ENCODE measurements at regions not wholly inside any gene's neighbourhood (a gene's known extent, or its start where the extent isn't known, plus 50 kb on each side); places are given as distances from the start of the nearest gene placed in this dataset.
"Not testable (repeated sequence)": the region's sequence is repeated elsewhere in the genome, so short reads cannot be mapped to it uniquely, and the experiment has no call there.

- not testable (repeated sequence) for DNase-seq (ENCODE audit: extremely low read depth in 1 of 11, low read depth in 9 of 11, low spot score in 4 of 11)
Observed at GRCh38 chr2:87685558-87685957, 62.3 kb upstream of the PLGLB2 start.

- not testable (repeated sequence) for DNase-seq (ENCODE audit: extremely low read depth in 1 of 11, low read depth in 9 of 11, low spot score in 4 of 11)
Observed at GRCh38 chr2:87686873-87687549, 60.9 kb upstream of the PLGLB2 start.

- DNase-seq (ENCODE audit: extremely low read depth in 1 of 11, low read depth in 9 of 11, low spot score in 4 of 11): not testable (repeated sequence)
Observed at GRCh38 chr2:87687550-87688270, 60.2 kb upstream of the PLGLB2 start.

- not testable (repeated sequence) for DNase-seq (ENCODE audit: extremely low read depth in 1 of 11, low read depth in 9 of 11, low spot score in 4 of 11)
Observed at GRCh38 chr2:87691899-87692592, 55.8 kb upstream of the PLGLB2 start.

- not testable (repeated sequence) for DNase-seq (ENCODE audit: extremely low read depth in 1 of 11, low read depth in 9 of 11, low spot score in 4 of 11)
Observed at GRCh38 chr2:87692914-87693313, 55.0 kb upstream of the PLGLB2 start.

GRCh38 chr2:87693882-87694281 lies 54.0 kb upstream of the PLGLB2 start:
- DNase-seq (ENCODE audit: extremely low read depth in 1 of 11, low read depth in 9 of 11, low spot score in 4 of 11): not testable (repeated sequence)

- not testable (repeated sequence) for DNase-seq (ENCODE audit: extremely low read depth in 1 of 11, low read depth in 9 of 11, low spot score in 4 of 11)
Observed at GRCh38 chr2:87695596-87696323, 52.1 kb upstream of the PLGLB2 start.
